Gastrocnemius medialis (tissue), 4 donors: ENCODE measurements at regions not wholly inside any gene's neighbourhood (a gene's known extent, or its start where the extent isn't known, plus 50 kb on each side); places are given as distances from the start of the nearest gene placed in this dataset.

Source experiments
- ATAC-seq, 2 donors: fragments of 150-250 bp; one replicate each; pipeline ENCODE4 v1.9.1; 2016
- DNase-seq, 2 donors: peaks; one replicate each; pipeline ENCODE4 v3.0.0-alpha.2; 2019
- H3K27ac ChIP-seq, 4 donors: fragments of 200-600 bp; sonication (generic); 1 replicate in 1 of 4; 2 replicates in 3 of 4; pipeline ENCODE4 v1.5.1; 2016 to 2018; ENCODE audit warnings: mild to moderate bottlenecking in 2 of 4, moderate library complexity in 1 of 4
- H3K27me3 ChIP-seq, 3 donors: fragments of 200-600 bp; sonication (generic) in 2 of 3; 1 replicate in 1 of 3; 2 replicates in 2 of 3; pipeline versions ENCODE4 v1.5.1 to v1.6.0; 2016 to 2019; ENCODE audit warnings: mild to moderate bottlenecking in 1 of 3, moderate library complexity in 1 of 3
- H3K36me3 ChIP-seq, 2 donors: fragments of 200-600 bp; sonication (generic) in 1 of 2; one replicate each; pipeline ENCODE4 v1.5.1; 2017 to 2018
- H3K4me1 ChIP-seq, 2 donors: fragments of 200-600 bp; sonication (generic) in 1 of 2; one replicate each; pipeline ENCODE4 v1.5.1; 2016 to 2017; ENCODE audit warnings: mild to moderate bottlenecking in 2 of 2
- H3K4me3 ChIP-seq, 4 donors: fragments of 200-600 bp; sonication (generic) in 3 of 4; 1 replicate in 1 of 4; 2 replicates in 3 of 4; pipeline ENCODE4 v1.5.1; 2016 to 2019; ENCODE audit warnings: mild to moderate bottlenecking in 2 of 4
- H3K9me3 ChIP-seq, 3 donors: fragments of 200-600 bp; sonication (generic) in 2 of 3; 1 replicate in 1 of 3; 2 replicates in 2 of 3; pipeline ENCODE4 v1.5.1; 2016 to 2019
- CTCF ChIP-seq, 5 experiments: fragments of 450-650 bp in 3 of 5; fragments of 200-600 bp in 2 of 5; sonication (generic) in 2 of 5; IDR thresholded peaks in 4 of 5; conservative IDR thresholded peaks in 1 of 5; 1 replicate in 4 of 5; 2 replicates in 1 of 5; pipeline ENCODE4 v1.5.1; 2016 to 2019; ENCODE audit warnings: antibody characterized with exemption in 5 of 5, mild to moderate bottlenecking in 3 of 5, moderate library complexity in 3 of 5
- POLR2A ChIP-seq, 2 donors: fragments of 450-650 bp; IDR thresholded peaks; one replicate each; pipeline ENCODE4 v1.6.1; 2017; ENCODE audit warnings: antibody characterized with exemption in 2 of 2, mild to moderate bottlenecking in 2 of 2, moderate library complexity in 2 of 2
- in situ Hi-C, 4 donors: fragments of 200-750 bp; cut with MboI; loops; one replicate each; pipeline versions ENCODE4 v1.15.0 to v1.8.0; 2017; ENCODE audit warnings: low sequenced_read_pairs in 4 of 4
- intact Hi-C: fragments of 100-400 bp; cut with DNase I; formaldehyde crosslinking; loops from one replicate; pipeline ENCODE4 v1.15.1; 2023; ENCODE audit warnings: low total_unique reads

- no peaks in the 10 kb centered on the region for H3K9me3 ChIP-seq
- H3K36me3 ChIP-seq: no peaks in the 10 kb centered on the region
- in situ Hi-C loops: no loop called here
- ATAC-seq (no peak), DNase-seq (no peak)
- TF ChIP-seq POLR2A (IDR thresholded peaks at IDR 0.05) (no peak), CTCF (IDR thresholded peaks at IDR 0.05 in 4 of 5, conservative IDR thresholded peaks at IDR 0.05 in 1 of 5) (no peak)
- H3K4me1 ChIP-seq: no peaks in the 10 kb centered on the region
- H3K27ac ChIP-seq: no peak overlapping the region
- no peak overlapping the region for H3K4me3 ChIP-seq
- no peaks in the 10 kb centered on the region for H3K27me3 ChIP-seq
- intact Hi-C loops: no loop called here
These were observed 649.8 kb upstream of the NR2F2 start for GRCh38 chr15:95680728-95681127.

DNA sequence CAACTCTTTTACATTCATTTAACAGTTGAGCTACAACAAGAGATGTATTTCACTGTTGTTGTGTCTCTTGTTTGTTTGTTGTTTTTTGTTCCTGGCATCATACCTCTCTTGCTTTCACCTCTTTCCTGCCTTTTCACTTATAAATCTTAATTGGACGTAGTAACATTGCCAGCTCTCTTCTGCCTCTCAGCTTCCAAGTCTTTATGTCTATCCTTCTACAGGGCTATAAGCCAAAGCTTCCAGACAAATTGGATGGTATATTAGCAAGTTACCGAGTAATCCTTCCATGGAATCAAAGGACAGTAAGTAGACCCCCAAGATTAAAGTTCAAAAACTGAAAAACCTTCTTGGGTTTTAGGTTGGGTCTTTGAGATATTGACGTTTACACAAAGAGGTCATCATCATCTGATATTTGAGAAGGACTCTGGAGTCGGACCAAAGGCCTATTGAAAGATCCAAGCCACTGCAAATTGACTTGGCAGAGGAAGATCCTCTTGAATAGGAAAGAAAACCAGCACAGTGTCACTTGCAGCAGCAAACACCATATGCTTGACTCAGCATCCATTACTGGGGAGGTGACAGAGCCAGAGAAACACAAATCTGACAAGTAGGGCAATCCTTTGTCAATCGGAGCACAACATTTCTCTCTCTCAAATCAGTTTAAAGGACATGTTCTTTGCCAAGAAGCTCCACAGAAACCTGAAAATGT is 648.5 kb upstream of the NR2F2 start:
- TF ChIP-seq POLR2A (IDR thresholded peaks at IDR 0.05): no peak
- TF ChIP-seq CTCF (IDR thresholded peaks at IDR 0.05 in 4 of 5, conservative IDR thresholded peaks at IDR 0.05 in 1 of 5): no peak
- ATAC-seq (no peak), DNase-seq (no peak)
- H3K36me3 ChIP-seq: no peaks in the 10 kb centered on the region
- no peak overlapping the region for H3K4me3 ChIP-seq
- intact Hi-C loops (no loop called here), in situ Hi-C loops (no loop called here)
- H3K4me1 ChIP-seq: no peaks in the 10 kb centered on the region
- no peaks in the 10 kb centered on the region for H3K27me3 ChIP-seq
- no peaks in the 10 kb centered on the region for H3K9me3 ChIP-seq
- no peak overlapping the region for H3K27ac ChIP-seq

DNA sequence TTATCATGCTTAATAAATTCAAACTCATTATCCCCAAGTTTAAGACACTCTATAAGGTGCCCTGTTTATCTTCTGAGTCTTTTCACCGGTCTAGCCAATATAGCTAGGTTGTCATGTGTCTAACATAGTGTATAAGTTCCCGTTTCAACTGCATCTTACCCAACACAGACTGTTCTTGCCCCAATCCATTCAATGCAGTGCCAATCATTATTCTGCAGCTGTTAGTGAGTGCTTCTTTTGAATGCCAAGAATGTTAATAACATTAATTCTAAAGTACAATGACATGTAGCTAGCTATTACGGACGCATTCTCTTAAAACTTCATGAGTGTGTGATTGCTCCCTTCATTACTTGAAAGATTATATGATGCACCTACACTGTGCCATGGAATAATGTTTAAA is 646.4 kb upstream of the NR2F2 start:
- H3K9me3 ChIP-seq: no peaks in the 10 kb centered on the region
- ATAC-seq: no peak
- no peaks in the 10 kb centered on the region for H3K27me3 ChIP-seq
- in situ Hi-C loops (no loop called here), intact Hi-C loops (no loop called here)
- no peaks in the 10 kb centered on the region for H3K4me1 ChIP-seq
- no peak overlapping the region for H3K4me3 ChIP-seq
- no peak for DNase-seq
- no peak overlapping the region for H3K27ac ChIP-seq
- no peaks in the 10 kb centered on the region for H3K36me3 ChIP-seq
- no peak for TF ChIP-seq CTCF (IDR thresholded peaks at IDR 0.05 in 4 of 5, conservative IDR thresholded peaks at IDR 0.05 in 1 of 5)
- TF ChIP-seq POLR2A (IDR thresholded peaks at IDR 0.05): no peak

GRCh38 chr15:95684693-95685115 is 645.8 kb upstream of the NR2F2 start:
- Histone ChIP-seq H3K9me3 (no peaks in the 10 kb centered on the region), H3K27me3 (no peaks in the 10 kb centered on the region), H3K4me1 (no peaks in the 10 kb centered on the region), H3K4me3 (no peak overlapping the region), H3K27ac (no peak overlapping the region), H3K36me3 (no peaks in the 10 kb centered on the region)
- ATAC-seq: no peak
- no peak for DNase-seq
- intact Hi-C loops: no loop called here
- in situ Hi-C loops: no loop called here
- no peak for TF ChIP-seq POLR2A (IDR thresholded peaks at IDR 0.05)
- no peak for TF ChIP-seq CTCF (IDR thresholded peaks at IDR 0.05 in 4 of 5, conservative IDR thresholded peaks at IDR 0.05 in 1 of 5)

- H3K4me1 ChIP-seq: no peaks in the 10 kb centered on the region
- no peak overlapping the region for H3K4me3 ChIP-seq
- ATAC-seq (no peak), DNase-seq (no peak)
- TF ChIP-seq POLR2A (IDR thresholded peaks at IDR 0.05) (no peak), CTCF (IDR thresholded peaks at IDR 0.05 in 4 of 5, conservative IDR thresholded peaks at IDR 0.05 in 1 of 5) (no peak)
- no peak overlapping the region for H3K27ac ChIP-seq
- H3K9me3 ChIP-seq: no peaks in the 10 kb centered on the region
- no peaks in the 10 kb centered on the region for H3K36me3 ChIP-seq
- intact Hi-C loops: no loop called here
- H3K27me3 ChIP-seq: no peaks in the 10 kb centered on the region
- in situ Hi-C loops: no loop called here
These were observed 643.4 kb upstream of the NR2F2 start for GRCh38 chr15:95687061-95687460.
